ENCODE measurements at regions not wholly inside any gene's neighbourhood (a gene's known extent, or its start where the extent isn't known, plus 50 kb on each side); places are given as distances from the start of the nearest gene placed in this dataset.

DNA sequence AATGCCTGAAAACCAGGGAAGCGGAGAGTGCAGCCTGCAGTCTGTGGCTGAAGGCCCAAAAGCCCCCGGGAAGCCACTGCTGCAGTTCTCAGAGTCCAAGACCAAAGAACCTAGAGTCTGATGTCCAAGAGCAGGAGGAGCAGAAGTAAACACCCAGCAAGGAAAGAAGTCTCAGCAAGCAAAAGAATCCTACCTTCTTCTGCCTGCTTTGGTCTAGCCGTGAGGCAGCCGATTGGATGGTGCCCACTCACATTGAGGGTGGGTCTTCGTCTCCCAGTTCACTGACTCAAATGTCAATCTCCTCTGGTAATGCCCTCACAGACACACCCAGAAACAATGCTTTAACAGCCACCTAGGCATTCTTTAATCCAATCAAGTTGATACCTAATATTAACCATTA, 217.5 kb downstream of the PLA2G4A start:
- TF ChIP-seq, protein P1, sequence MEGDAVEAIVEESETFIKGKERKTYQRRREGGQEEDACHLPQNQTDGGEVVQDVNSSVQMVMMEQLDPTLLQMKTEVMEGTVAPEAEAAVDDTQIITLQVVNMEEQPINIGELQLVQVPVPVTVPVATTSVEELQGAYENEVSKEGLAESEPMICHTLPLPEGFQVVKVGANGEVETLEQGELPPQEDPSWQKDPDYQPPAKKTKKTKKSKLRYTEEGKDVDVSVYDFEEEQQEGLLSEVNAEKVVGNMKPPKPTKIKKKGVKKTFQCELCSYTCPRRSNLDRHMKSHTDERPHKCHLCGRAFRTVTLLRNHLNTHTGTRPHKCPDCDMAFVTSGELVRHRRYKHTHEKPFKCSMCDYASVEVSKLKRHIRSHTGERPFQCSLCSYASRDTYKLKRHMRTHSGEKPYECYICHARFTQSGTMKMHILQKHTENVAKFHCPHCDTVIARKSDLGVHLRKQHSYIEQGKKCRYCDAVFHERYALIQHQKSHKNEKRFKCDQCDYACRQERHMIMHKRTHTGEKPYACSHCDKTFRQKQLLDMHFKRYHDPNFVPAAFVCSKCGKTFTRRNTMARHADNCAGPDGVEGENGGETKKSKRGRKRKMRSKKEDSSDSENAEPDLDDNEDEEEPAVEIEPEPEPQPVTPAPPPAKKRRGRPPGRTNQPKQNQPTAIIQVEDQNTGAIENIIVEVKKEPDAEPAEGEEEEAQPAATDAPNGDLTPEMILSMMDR (IDR thresholded peaks at IDR 0.05; ENCODE audit: unreplicated experiment): no peak
- Mint-ChIP-seq H3K27ac (no peak overlapping the region), H3K27me3 (no peaks in the 10 kb centered on the region), H3K9me3 (ENCODE audit: low read depth) (no peaks in the 10 kb centered on the region), H3K36me3 (ENCODE audit: insufficient read depth) (no peaks in the 10 kb centered on the region), H3K4me1 (ENCODE audit: low read depth) (no peaks in the 10 kb centered on the region), H3K4me3 (ENCODE audit: low read depth) (no peak overlapping the region)
- no peak for DNase-seq (ENCODE audit: low spot score, unreplicated experiment)

DNA sequence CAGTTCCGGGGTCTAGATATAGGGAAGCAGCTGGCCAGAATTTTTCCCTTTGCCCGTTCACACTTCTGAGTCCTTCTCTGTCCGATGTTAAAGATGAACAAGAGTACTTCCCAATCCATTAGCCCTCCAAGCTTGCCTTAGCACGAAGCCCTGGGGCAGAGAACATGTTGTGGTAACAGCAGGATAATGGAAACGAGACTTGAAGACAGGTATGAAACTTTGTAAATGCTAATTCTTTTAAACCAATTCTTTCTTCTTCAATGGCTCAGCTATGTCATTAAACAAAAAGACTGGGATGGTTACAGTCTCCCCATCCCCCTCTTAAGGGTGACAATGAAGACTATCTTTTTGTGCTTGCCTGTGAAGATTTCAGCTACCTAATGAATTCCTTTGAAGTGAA, 218.5 kb downstream of the PLA2G4A start:
- no peak for DNase-seq (ENCODE audit: low spot score, unreplicated experiment)
- H3K27ac Mint-ChIP-seq: no peak overlapping the region

DNA sequence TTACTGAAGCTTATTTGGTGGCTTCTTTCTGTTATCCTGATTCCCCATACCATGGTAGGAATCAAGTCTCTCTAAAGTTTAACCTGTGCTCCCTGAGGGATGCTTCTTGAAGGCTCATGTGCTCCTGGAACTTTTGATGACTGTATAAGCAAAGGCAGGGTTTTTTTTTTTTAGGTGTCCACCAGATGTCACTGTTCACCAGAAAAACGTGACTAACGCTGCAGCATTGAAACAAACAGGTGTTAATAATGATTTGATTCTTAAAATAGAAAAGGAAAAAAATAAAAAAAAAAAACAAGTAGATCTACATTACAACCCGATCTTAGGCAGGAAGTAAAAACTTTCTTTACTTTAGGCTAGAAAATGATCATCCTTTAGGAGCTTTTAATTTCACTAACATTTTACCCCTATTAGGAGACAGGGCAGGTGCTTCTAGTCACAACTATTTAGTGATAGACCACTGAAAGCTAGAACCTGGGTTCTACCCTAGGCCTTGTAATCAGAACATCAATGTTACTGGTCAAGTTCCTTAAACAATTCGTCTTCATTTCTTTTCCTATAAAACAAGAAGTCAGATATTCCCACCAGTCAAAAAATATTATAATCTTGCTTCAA, 223.0 kb downstream of the PLA2G4A start:
- Mint-ChIP-seq H3K4me3 (ENCODE audit: low read depth) (no peak overlapping the region), H3K9me3 (ENCODE audit: low read depth) (no peaks in the 10 kb centered on the region), H3K4me1 (ENCODE audit: low read depth) (peaks cover 5% of the 10 kb centered on the region), H3K27ac (no peak overlapping the region), H3K27me3 (no peaks in the 10 kb centered on the region), H3K36me3 (ENCODE audit: insufficient read depth) (no peaks in the 10 kb centered on the region)
- no peak for DNase-seq (ENCODE audit: low spot score, unreplicated experiment)
- TF ChIP-seq, protein P1 (IDR thresholded peaks at IDR 0.05; ENCODE audit: unreplicated experiment): peak; percentile 73

More for the DNA sequence above, 218.5 kb downstream of the PLA2G4A start:
- H3K36me3 Mint-ChIP-seq (ENCODE audit: insufficient read depth): no peaks in the 10 kb centered on the region
- H3K4me1 Mint-ChIP-seq (ENCODE audit: low read depth): no peaks in the 10 kb centered on the region
- TF ChIP-seq, protein P1 (IDR thresholded peaks at IDR 0.05; ENCODE audit: unreplicated experiment): no peak
- H3K27me3 Mint-ChIP-seq: no peaks in the 10 kb centered on the region
- H3K4me3 Mint-ChIP-seq (ENCODE audit: low read depth): no peak overlapping the region
- H3K9me3 Mint-ChIP-seq (ENCODE audit: low read depth): no peaks in the 10 kb centered on the region

DNA sequence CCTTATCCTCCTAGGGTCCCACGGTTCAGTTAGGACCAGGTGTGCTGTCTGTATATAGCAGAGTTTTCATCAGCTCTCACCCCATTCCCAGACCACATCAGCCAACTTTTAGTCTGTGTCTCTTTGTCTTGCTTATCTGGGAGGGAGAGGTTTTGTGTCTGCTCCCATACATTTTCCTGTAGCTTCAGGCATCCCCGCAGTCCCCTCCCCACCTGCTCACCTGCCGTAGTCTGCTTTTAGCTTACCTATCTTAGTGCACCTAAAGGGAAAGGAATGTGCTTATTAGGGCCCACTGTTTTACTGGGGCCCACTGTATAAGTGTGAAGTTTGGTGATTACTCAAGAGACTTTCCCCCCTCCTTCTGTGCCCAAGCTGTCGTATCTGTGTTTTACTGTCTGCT, 225.1 kb downstream of the PLA2G4A start:
- Mint-ChIP-seq H3K27ac (no peak overlapping the region), H3K27me3 (no peaks in the 10 kb centered on the region), H3K4me3 (ENCODE audit: low read depth) (no peak overlapping the region), H3K4me1 (ENCODE audit: low read depth) (peaks cover 5% of the 10 kb centered on the region), H3K36me3 (ENCODE audit: insufficient read depth) (no peaks in the 10 kb centered on the region), H3K9me3 (ENCODE audit: low read depth) (no peaks in the 10 kb centered on the region)
- TF ChIP-seq, protein P1 (IDR thresholded peaks at IDR 0.05; ENCODE audit: unreplicated experiment): no peak
- DNase-seq (ENCODE audit: low spot score, unreplicated experiment): no peak

DNA sequence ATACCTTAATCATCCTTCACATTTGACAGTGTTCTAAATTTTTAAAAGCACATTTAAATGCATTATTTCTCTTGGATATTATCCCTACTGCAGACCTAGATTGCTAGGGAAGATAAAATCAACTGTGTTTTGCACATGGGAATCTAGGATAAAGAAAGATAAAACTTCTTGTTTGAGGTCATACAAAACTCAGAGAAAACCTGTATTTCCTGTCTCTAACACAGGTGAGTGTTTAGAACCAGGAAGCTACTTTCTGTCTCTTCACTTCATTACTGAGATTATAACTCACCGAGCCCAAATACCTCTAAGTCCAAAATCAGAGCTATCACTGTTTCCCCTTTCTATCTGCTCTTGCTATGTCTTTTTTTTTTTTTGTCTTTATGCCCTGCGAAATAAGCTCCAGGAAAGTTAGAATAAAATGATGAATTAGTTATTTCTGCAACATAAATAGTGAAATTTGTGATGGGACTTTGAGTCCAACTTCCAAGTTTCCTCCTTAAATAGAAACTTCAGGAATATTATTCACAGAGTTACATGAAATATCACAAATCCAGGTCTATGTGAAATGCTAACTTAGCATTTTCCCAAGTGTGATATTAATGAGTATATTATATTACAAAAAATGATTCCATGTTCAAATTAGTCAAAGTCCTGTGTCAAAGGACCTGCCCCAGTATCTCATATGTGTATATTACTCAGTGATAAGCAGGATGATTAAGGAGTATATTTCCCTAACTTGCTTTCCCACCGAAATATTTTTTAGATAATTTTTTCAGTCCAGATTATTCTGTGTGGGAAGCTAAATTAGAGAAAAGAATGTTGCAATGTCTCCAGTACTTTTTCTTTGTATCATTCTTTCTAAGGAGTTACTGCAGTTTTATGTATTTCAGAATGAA, 226.4 kb downstream of the PLA2G4A start:
- TF ChIP-seq, protein P1 (IDR thresholded peaks at IDR 0.05; ENCODE audit: unreplicated experiment): no peak
- Mint-ChIP-seq H3K4me3 (ENCODE audit: low read depth) (no peak overlapping the region), H3K4me1 (ENCODE audit: low read depth) (peaks cover 5% of the 10 kb centered on the region), H3K36me3 (ENCODE audit: insufficient read depth) (no peaks in the 10 kb centered on the region), H3K9me3 (ENCODE audit: low read depth) (no peaks in the 10 kb centered on the region), H3K27ac (no peak overlapping the region), H3K27me3 (no peaks in the 10 kb centered on the region)
- no peak for DNase-seq (ENCODE audit: low spot score, unreplicated experiment)

All from progenitor cell of endocrine pancreas (in vitro differentiated cells).